ENCODE measurements at regions not wholly inside any gene's neighbourhood (a gene's known extent, or its start where the extent isn't known, plus 50 kb on each side); places are given as distances from the start of the nearest gene placed in this dataset.
"Not testable (repeated sequence)": the region's sequence is repeated elsewhere in the genome, so short reads cannot be mapped to it uniquely, and the experiment has no call there.

- not testable (repeated sequence) for DNase-seq (ENCODE audit: low read depth in 2 of 3, low spot score in 2 of 3)
These were observed 74.4 kb upstream of the RTN4 start for GRCh38 chr2:55124682-55125081.

- DNase-seq (ENCODE audit: low read depth in 2 of 3, low spot score in 2 of 3) = no peak
These were observed 73.6 kb upstream of the RTN4 start for GRCh38 chr2:55123851-55124269.

- DNase-seq (ENCODE audit: low read depth in 2 of 3, low spot score in 2 of 3) = peak in 1 of 3 donors; percentile 75
These were observed 70.5 kb upstream of the RTN4 start for GRCh38 chr2:55120634-55121359.

GRCh38 chr2:55119711-55120487 is 69.6 kb upstream of the RTN4 start:
- DNase-seq (ENCODE audit: low read depth in 2 of 3, low spot score in 2 of 3) = no peak

DNA sequence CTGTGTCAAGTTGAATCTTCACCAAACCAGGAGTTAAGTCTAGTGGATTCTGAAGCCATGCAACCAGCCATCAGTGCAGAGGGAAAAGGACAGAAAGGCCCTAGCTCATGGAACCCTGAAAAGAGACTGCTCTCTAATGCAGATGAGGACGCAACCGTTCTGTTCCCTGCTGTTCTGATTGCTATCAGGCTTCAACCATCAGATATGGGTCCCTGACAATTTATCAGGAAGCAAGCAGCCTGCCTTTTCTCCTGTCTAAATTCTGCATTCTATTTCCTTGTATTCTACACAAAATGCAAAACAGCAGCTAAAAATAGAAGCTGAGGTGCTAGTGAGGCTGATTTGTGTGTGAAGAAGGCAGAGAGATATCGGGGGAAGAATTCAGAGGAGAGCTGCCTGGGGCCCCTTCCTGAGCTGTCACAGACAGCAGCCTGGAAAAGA is 68.4 kb upstream of the RTN4 start:
- no peak for DNase-seq (ENCODE audit: low read depth in 2 of 3, low spot score in 2 of 3)

DNA sequence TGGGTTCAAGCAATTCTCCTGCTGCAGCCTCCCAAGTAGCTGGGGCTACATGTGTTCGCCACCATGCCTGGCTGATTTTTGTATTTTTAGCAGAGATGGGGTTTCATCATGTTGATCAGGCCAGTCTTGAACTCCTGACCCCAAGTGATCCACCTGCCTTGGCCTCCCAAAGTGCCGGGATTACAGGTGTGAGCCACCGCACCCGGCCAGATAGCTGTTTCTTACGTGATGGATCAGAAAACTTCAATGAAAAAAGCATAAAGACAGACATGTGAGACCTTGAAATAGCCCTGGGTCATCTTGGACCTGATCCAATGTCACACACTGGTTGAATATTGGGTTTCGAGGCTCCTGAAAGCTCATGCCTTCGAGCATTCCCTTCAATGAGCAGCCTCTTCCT is 66.7 kb upstream of the RTN4 start:
- no peak for DNase-seq (ENCODE audit: low read depth in 2 of 3, low spot score in 2 of 3)

- DNase-seq (ENCODE audit: low read depth in 2 of 3, low spot score in 2 of 3) = no peak
These were observed 66.3 kb upstream of the RTN4 start for GRCh38 chr2:55116598-55116964.

DNA sequence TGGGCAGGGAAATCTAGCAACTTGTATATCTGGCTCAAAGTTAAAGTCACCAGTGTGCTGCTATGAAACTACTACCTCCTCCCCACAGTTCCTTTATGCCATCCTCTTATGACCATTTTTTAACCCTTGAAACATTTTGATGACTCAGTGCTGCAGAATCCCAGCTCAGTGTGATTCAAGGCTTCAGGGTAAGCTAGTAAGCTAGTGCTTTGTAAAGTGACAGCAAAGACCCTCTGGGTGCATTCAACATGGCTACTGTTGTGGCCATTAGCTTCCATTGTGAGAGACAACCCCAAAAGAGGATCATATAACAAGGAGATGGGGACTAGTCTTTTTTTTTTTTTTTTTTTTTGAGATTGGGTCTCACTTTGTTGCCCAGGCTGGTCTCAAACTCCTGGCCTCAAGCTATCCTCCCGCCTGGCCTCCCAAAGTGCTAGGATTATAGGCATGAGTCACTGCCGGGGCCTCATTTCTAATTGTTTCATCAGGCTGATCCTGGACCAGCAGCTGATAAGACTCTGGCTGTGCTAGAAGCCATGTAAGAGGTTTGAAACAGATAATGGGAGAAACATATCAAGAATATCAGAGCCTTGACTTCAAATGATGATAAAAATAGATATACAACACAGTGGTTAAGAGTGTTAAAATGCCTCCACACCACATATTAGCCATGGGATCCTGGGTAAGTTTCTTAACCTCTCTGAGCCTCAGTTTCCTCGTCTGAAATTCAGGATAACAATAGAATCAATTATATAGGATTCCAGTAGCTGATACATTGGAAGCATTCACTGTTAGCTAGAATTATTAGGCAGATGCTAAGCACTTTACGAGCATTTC is 65.7 kb upstream of the RTN4 start:
- no peak for DNase-seq (ENCODE audit: low read depth in 2 of 3, low spot score in 2 of 3)

- DNase-seq (ENCODE audit: low read depth in 2 of 3, low spot score in 2 of 3) = no peak
These were observed 64.3 kb upstream of the RTN4 start for GRCh38 chr2:55114597-55114996.

- DNase-seq (ENCODE audit: low read depth in 2 of 3, low spot score in 2 of 3) = no peak
These were observed 63.8 kb upstream of the RTN4 start for GRCh38 chr2:55114082-55114481.

DNA sequence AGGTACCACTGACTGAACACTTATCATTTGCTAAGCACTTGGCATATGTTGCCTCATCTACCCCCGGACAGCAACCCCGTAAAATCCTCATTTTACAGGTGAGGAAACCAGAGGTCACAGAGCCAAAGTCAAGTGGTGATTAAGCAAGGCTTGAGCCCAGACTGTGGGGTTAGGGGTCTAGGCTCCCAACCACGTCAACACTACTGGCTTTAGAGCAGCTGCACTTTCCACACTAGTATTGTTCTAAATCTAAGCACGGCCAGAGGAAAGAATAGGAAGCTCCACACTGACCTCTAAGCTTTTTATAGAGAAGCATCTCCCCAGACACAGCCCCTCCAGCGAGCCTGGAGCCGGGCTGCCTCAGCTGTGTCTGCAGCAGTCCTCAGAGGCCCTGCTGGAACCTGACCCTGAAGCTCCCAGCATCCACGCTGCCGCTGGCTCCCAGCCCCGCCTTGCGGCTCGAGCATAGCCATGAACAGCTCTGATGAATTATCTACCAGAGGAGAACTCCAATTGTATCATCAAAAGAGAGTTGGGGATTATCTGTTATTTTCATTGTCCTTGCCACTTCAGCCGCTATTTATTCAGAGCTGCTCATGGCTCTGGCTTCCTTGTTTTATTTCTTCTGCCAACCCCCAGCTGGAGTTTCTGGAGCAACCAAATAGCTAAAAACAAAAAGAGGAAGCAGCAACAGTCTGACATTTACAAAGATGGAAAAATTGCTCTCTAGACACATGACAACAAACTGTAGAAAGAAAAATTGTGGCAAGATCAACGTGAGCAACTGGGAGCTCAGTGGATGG is 62.2 kb upstream of the RTN4 start:
- peak in 2 of 3 donors; percentile 64 to 86 for DNase-seq (ENCODE audit: low read depth in 2 of 3, low spot score in 2 of 3)

DNA sequence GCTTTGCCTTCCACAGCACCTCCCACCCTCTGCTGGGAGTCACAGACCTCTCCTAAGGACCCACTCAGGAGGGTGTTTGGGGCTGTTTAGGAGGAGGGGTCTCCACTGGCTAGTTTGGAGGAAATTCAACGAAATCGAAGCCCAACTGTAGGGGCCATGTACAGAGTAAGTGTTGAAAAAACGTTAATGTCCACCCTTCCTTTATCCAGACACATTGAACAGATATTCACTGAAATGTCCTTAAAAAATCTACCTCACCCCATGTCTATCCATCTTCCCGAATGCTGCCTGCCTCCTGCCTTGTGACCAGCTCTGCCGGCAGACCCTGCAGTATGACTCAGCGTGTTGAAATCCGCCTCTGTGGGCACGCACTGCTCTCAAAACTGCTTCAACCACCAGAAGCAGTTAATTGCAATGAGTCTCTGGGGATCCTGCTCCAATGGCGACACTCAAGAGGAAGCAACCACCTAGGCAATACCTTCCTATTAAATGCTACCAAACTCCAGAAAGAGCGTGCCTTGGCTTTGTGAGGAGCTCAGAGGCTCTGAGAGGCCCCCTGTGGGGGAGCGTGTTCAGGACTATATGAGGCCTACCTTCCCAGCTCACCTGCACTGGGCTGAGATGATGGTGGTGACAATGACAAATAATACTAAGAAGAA is 61.4 kb upstream of the RTN4 start:
- peak in 2 of 3 donors; percentile 85 to 89 for DNase-seq (ENCODE audit: low read depth in 2 of 3, low spot score in 2 of 3)

- no peak for DNase-seq (ENCODE audit: low read depth in 2 of 3, low spot score in 2 of 3)
These were observed 60.9 kb upstream of the RTN4 start for GRCh38 chr2:55111230-55111569.

DNA sequence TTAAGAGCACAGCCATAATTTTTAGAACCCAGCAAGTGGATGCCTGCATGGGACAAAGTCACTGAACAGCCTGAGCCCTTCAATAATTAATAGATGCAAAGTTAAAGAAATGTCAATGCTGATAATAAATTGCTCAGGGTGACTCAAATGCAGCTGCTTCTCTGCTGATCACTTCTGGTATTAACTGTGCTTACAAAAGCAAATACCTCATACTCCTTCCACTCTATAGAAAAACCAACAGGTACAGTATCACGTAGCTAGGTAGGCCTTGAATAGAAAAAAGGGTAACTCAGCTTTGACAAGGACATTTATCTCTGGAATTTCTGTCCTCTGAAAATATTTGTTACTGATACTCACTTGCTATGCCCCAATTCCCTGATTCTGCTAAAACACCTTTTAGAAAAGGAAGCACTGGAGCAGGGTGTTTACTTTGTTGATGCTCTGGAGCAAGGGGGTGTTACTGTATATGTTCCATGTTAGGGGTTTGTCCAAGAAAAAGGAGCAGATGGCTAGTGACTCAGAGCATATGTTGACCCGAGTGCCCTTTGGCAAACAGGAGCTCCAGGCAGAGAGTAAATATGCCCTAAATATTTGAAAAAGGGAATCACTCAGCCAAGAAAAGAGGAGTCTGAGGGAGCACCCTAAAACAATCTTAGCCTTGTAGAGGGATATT is 59.1 kb upstream of the RTN4 start:
- no peak for DNase-seq (ENCODE audit: low read depth in 2 of 3, low spot score in 2 of 3)

GRCh38 chr2:55108456-55109160 is 58.4 kb upstream of the RTN4 start:
- no peak for DNase-seq (ENCODE audit: low read depth in 2 of 3, low spot score in 2 of 3)

DNA sequence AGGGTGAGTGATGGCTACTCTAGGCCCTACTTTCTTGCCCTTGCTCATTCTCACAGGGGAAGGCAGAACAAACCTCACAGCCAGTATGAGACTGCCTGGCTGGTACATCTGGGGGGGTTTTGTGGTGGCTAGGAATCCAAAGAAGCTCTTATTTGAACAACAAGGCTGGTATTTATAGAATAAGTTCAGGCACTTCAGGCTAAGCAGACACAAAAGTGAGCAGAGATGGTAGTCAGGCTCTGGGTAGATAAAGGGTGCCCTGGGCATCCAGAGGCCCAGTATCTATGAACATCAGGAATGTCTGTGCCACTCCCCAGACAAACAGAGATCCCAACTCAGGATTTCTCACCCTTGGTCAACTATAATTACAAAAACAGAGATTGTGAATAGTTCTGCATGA is 57.2 kb upstream of the RTN4 start:
- no peak for DNase-seq (ENCODE audit: low read depth in 2 of 3, low spot score in 2 of 3)

- no peak for DNase-seq (ENCODE audit: low read depth in 2 of 3, low spot score in 2 of 3)
These were observed 55.9 kb upstream of the RTN4 start for GRCh38 chr2:55106148-55106547.

DNA sequence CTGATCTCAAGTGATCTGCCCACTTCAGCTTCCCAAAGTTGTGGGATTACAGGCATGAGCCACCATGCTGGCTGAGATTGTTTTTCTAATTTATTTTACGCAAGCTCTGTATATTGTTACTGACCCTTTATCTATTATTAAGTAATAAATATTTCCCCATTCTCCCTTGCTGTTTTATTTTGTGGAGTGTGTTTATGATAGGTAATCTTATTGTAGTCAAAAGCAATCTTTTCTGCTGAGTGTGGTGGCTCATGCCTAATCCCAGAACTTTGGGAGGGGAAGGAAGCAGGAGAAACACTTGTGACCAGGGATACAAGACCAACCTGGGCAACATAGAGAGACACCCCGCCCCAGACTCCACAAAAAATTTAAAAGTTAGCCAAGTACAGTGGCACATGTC is 55.2 kb upstream of the RTN4 start:
- no peak for DNase-seq (ENCODE audit: low read depth in 2 of 3, low spot score in 2 of 3)

DNA sequence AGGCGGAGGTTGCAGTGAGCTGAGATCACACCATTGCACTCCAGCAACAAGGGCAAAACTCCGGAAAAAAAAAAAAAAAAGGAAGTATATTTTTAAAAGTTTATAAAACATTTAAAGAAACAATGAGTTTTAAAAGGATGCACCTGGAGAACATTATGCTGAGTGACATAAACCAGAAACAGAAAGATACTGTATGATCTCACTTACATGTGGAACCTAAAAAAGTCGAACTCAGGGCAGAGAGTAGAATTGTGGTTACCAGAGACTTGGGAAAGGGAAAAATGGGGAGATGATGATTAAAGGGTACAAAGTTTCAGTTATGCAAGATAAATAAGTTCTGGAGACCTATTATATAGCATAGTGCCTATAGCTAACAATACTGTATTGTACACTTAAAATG is 52.8 kb upstream of the RTN4 start:
- DNase-seq (ENCODE audit: low read depth in 2 of 3, low spot score in 2 of 3) = peak in 1 of 3 donors; percentile 69

All from hematopoietic multipotent progenitor cell (in vitro differentiated cells).